Neural crest cell (in vitro differentiated cells): ENCODE measurements at regions not wholly inside any gene's neighbourhood (a gene's known extent, or its start where the extent isn't known, plus 50 kb on each side); places are given as distances from the start of the nearest gene placed in this dataset.
"Not testable (repeated sequence)": the region's sequence is repeated elsewhere in the genome, so short reads cannot be mapped to it uniquely, and the experiment has no call there.

ENCODE experiments used
- DNase-seq: peaks from one replicate; pipeline ENCODE4 v3.0.0; 2021; ENCODE audit warnings: low read depth, mixed read lengths, low spot score
- H3K27ac Mint-ChIP-seq: one replicate; pipeline ENCODE4 v1.8.0; 2021; ENCODE audit warnings: mild to moderate bottlenecking, mixed read lengths; ENCODE audit not compliant: unreplicated experiment
- H3K27me3 Mint-ChIP-seq: 2 replicates; pipeline ENCODE4 v1.8.0; 2021; ENCODE audit warnings: low read depth, mild to moderate bottlenecking, mixed read lengths
- H3K36me3 Mint-ChIP-seq: 2 replicates; pipeline ENCODE4 v1.8.0; 2021; ENCODE audit warnings: low read depth, mild to moderate bottlenecking, mixed read lengths
- H3K4me1 Mint-ChIP-seq: 2 replicates; pipeline ENCODE4 v1.8.0; 2021; ENCODE audit warnings: mixed read lengths
- H3K4me3 Mint-ChIP-seq: one replicate; pipeline ENCODE4 v1.8.0; 2021; ENCODE audit warnings: mild to moderate bottlenecking, mixed read lengths
- H3K9me3 Mint-ChIP-seq: 2 replicates; pipeline ENCODE4 v1.8.0; 2021; ENCODE audit warnings: mixed read lengths
- CTCF ChIP-seq: fragments of 200-600 bp; sonication (generic); conservative IDR thresholded peaks from 2 replicates; pipeline ENCODE4 v1.5.0; 2021; ENCODE audit warnings: antibody characterized with exemption, mild to moderate bottlenecking

GRCh38 chr4:33772582-33772981 lies 2471.7 kb downstream of the ARAP2 start:
- no peak for DNase-seq
- no peak overlapping the region for H3K27ac Mint-ChIP-seq
- H3K36me3 Mint-ChIP-seq: no peaks in the 10 kb centered on the region
- TF ChIP-seq CTCF: no peak
- H3K4me3 Mint-ChIP-seq: no peak overlapping the region
- peaks cover 2% of the 10 kb centered on the region for H3K9me3 Mint-ChIP-seq
- no peaks in the 10 kb centered on the region for H3K27me3 Mint-ChIP-seq
- no peaks in the 10 kb centered on the region for H3K4me1 Mint-ChIP-seq

- H3K27me3 Mint-ChIP-seq: no peaks in the 10 kb centered on the region
- no peak overlapping the region for H3K27ac Mint-ChIP-seq
- H3K4me1 Mint-ChIP-seq: no peaks in the 10 kb centered on the region
- H3K36me3 Mint-ChIP-seq: no peaks in the 10 kb centered on the region
- no peak overlapping the region for H3K4me3 Mint-ChIP-seq
- DNase-seq: no peak
- no peak for TF ChIP-seq CTCF
- peaks cover 3% of the 10 kb centered on the region for H3K9me3 Mint-ChIP-seq
Measured at GRCh38 chr4:33780952-33781791, 2463.1 kb downstream of the ARAP2 start.

GRCh38 chr4:33785843-33786242 lies 2458.5 kb downstream of the ARAP2 start:
- no peak for TF ChIP-seq CTCF
- no peak for DNase-seq
- Mint-ChIP-seq H3K9me3 (no peaks in the 10 kb centered on the region), H3K27ac (no peak overlapping the region), H3K4me3 (no peak overlapping the region), H3K4me1 (no peaks in the 10 kb centered on the region), H3K27me3 (no peaks in the 10 kb centered on the region), H3K36me3 (no peaks in the 10 kb centered on the region)

- Mint-ChIP-seq H3K4me1 (no peaks in the 10 kb centered on the region), H3K4me3 (no peak overlapping the region), H3K27me3 (no peaks in the 10 kb centered on the region), H3K36me3 (no peaks in the 10 kb centered on the region), H3K27ac (no peak overlapping the region), H3K9me3 (no peaks in the 10 kb centered on the region)
- DNase-seq: no peak
- no peak for TF ChIP-seq CTCF
Measured at GRCh38 chr4:33802578-33802977, 2441.7 kb downstream of the ARAP2 start.

GRCh38 chr4:33825685-33826084 lies 2418.6 kb downstream of the ARAP2 start:
- Mint-ChIP-seq H3K9me3 (no peaks in the 10 kb centered on the region), H3K27me3 (no peaks in the 10 kb centered on the region), H3K27ac (no peak overlapping the region), H3K4me1 (no peaks in the 10 kb centered on the region), H3K4me3 (no peak overlapping the region), H3K36me3 (no peaks in the 10 kb centered on the region)
- DNase-seq: no peak
- TF ChIP-seq CTCF: no peak

- not testable (repeated sequence) for H3K27me3 Mint-ChIP-seq, H3K9me3 Mint-ChIP-seq, DNase-seq, H3K36me3 Mint-ChIP-seq, H3K4me1 Mint-ChIP-seq, H3K4me3 Mint-ChIP-seq, H3K27ac Mint-ChIP-seq
Measured at GRCh38 chr4:33829356-33829755, 2415.0 kb downstream of the ARAP2 start.
